Astrocyte (in vitro differentiated cells and primary cell): ENCODE measurements at regions not wholly inside any gene's neighbourhood (a gene's known extent, or its start where the extent isn't known, plus 50 kb on each side); places are given as distances from the start of the nearest gene placed in this dataset.

Experiments
- EZH2 ChIP-seq: IDR thresholded peaks from 2 replicates; pipeline ENCODE4 v1.6.1; 2012; ENCODE audit warnings: mild to moderate bottlenecking, low read length, inconsistent platforms; ENCODE audit not compliant: insufficient read depth
- TF ChIP-seq, protein P1 (sequence below): IDR thresholded peaks from 2 replicates; pipeline ENCODE4 v1.5.1; 2011; ENCODE audit warnings: low read depth, mild to moderate bottlenecking, inconsistent platforms, low read length, moderate library complexity; ENCODE audit not compliant: insufficient read depth

DNA sequence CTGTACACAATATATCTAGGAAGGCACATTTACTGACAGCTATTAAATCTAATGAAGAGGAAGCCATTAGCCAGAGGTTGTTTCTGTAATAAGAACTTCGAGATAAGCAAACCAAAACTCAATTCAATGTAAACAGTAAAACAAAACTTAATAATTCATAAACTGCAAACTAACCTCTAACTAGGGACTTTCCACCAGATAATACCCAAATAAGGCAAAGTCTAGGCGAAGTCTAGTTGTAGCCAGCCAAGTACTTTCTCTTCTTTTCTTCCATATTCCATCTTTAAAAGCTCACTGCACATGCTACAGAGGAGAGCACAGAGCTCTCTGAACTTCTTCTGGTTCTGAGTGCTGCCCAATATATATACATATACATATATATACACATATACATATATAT lies 229.9 kb upstream of the ANO5 start:
- TF ChIP-seq, protein P1, sequence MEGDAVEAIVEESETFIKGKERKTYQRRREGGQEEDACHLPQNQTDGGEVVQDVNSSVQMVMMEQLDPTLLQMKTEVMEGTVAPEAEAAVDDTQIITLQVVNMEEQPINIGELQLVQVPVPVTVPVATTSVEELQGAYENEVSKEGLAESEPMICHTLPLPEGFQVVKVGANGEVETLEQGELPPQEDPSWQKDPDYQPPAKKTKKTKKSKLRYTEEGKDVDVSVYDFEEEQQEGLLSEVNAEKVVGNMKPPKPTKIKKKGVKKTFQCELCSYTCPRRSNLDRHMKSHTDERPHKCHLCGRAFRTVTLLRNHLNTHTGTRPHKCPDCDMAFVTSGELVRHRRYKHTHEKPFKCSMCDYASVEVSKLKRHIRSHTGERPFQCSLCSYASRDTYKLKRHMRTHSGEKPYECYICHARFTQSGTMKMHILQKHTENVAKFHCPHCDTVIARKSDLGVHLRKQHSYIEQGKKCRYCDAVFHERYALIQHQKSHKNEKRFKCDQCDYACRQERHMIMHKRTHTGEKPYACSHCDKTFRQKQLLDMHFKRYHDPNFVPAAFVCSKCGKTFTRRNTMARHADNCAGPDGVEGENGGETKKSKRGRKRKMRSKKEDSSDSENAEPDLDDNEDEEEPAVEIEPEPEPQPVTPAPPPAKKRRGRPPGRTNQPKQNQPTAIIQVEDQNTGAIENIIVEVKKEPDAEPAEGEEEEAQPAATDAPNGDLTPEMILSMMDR = no peak
- TF ChIP-seq EZH2 = no peak
